Activated CD4-positive, alpha-beta T cell treated with anti-CD3 and anti-CD28 coated beads for 1 hour (primary cell): ENCODE measurements at regions not wholly inside any gene's neighbourhood (a gene's known extent, or its start where the extent isn't known, plus 50 kb on each side); places are given as distances from the start of the nearest gene placed in this dataset.

Experiments used
- DNase-seq: peaks from one replicate; pipeline ENCODE4 v3.0.0-alpha.2; 2020

- no peak for DNase-seq
Measured at GRCh38 chr17:79340333-79341221, 266.0 kb downstream of the ENGASE start.

GRCh38 chr17:79339321-79339720 lies 264.7 kb downstream of the ENGASE start:
- DNase-seq, result no peak

DNA sequence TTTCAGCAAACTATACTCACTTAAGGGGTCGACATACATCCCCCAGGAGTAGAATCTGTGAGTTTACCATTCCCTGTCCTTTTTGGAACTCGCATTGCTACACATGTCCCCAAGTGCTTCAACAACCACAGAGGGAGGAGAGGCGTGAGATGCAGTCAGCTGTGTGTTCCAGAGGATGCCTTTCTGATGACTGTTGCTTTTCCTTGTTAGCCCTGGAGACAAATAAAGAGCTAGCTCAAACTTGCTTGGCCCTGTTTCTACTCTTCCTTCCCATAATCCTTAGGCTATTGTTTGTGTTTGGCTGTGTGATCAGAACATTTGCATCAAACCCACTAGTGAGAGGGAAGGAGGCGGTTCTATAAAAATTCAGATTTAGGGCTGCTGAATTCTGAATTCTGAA lies 264.0 kb downstream of the ENGASE start:
- DNase-seq, result no peak

GRCh38 chr17:79338152-79338551 lies 263.5 kb downstream of the ENGASE start:
- no peak for DNase-seq

GRCh38 chr17:79337053-79337452 lies 262.4 kb downstream of the ENGASE start:
- no peak for DNase-seq

DNA sequence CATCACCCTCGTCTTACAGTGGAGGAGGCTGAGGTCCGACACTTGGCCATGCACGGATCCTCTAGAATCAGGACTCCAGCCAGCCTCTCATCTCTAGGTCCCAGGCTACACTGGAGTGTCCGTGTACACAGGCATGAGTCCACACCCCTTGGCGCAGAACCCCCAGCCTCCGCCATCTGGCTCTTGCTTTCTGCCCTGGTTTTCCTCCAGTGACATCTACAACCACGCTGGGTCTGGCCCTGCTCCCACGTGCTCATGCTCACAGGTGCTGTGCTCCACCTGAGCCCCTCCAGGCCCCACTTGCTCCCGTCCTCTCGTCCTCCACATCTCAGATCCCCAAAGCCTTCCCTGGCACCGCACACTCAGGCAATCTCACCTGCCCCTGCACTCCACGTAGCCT lies 260.8 kb downstream of the ENGASE start:
- no peak for DNase-seq

- no peak for DNase-seq
Measured at GRCh38 chr17:79332011-79332554, 257.5 kb downstream of the ENGASE start.

GRCh38 chr17:79331492-79331891 lies 256.9 kb downstream of the ENGASE start:
- no peak for DNase-seq

DNA sequence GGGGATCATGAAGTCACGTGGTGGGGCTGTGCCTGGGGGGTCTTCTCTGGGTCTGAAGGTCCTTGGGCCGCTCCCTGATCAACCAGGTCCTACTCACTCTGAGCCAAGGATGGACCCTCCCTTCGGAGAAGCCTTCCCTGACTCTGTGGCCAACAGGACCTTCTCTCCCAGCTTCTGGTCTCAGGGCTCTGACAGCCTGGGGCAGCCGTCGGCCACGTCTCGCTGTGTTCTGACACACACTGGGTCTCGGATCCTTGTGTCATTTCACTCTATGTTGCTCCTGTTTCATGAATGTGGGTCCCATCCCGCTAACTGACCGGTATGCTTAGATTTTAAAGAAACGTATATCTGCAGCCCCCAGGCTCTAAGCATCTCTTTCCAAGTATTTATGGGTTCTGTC lies 256.1 kb downstream of the ENGASE start:
- no peak for DNase-seq

DNA sequence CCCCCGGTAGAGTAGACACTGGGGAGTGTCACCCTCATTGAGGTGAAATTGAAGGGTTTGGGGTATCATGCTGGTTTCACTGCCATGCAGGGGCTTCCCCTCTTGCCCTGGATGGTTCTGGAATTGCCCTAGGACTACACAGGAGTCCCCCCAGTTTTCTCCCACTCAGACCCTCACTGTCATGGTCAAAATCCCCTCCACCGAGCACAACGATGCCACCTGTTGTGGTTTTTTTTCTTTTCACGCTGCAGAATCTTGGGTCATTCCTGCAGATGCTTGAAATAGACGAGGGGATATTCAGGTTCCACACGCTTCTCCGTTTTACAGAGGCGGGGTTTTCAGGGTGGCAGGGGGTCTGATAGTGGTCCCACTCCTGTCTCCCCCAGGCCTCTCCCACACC lies 255.6 kb downstream of the ENGASE start:
- no peak for DNase-seq

- no peak for DNase-seq
Measured at GRCh38 chr17:79326814-79327213, 252.2 kb downstream of the ENGASE start.

DNA sequence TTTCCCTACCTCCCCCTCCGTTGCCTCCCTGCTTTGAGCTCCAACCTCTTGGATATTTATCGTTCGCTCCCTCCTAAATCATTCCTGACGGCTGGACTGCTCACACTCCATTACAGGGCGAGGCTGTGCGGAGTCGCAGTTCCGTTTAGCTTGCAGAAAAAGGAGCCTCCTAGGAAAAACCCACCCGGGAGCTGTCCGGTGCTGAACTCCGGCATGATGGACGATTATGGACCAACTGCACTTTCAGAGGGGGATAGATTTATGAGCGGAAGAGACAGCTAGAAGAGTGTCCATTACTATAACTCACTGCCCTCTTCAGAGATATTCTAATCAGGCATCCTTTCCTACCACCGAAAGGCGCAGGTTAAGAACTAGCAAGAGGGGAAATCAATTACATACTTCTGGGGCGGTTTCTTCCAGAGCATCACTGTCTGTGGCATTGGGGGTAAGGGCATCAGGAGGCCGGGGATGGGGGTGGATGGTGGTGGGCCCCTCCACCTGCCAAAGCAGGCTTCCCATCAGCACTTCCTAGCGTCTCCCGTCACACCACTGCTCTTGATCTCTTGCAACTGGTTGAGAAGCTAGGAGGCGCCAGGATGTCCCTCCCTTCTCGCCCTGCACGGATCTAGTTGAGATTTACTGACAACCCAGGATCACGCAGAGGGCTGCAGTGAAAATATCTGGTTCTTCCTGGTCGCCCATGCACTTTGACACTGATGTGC lies 251.2 kb downstream of the ENGASE start:
- DNase-seq, result no peak

DNA sequence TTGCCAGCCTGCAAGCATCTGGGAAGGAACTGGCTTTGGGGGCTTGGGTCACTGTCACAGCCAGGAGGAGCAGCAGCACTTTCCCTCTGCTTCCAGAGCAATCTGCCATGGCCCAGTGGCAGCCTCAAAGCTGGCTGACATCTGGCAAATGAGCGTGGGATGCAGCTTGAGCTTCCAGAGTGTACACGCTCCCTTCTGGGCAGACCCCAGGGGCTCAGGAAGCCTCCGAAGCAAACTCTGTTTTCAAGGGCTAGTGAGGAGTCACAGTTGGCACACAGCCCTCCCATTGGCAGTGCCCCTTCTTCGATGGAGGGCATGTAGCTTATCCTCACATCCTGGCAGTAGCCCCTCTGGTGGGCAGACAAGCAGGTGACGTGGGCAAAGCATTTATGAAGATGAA lies 249.6 kb downstream of the ENGASE start:
- no peak for DNase-seq

DNA sequence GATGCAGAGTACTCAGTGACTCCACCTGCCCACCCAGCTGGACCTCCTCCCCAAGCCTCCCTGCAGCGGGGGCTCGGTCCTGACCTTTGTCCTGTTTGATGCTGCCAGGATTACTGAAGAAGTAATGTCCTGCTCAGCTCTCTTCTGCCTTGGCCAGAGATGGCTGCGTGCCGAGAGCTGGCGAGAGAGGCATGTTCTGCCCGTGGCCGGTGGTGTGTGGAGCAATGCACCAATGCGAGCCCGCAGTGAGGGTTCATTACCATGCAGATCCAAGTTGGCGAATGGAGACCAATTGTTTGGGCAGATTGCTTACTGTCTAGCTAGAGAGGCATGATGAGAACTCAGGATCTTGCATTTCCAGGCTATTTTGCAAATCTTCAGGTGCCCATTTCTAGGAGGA lies 248.9 kb downstream of the ENGASE start:
- DNase-seq, result no peak

DNA sequence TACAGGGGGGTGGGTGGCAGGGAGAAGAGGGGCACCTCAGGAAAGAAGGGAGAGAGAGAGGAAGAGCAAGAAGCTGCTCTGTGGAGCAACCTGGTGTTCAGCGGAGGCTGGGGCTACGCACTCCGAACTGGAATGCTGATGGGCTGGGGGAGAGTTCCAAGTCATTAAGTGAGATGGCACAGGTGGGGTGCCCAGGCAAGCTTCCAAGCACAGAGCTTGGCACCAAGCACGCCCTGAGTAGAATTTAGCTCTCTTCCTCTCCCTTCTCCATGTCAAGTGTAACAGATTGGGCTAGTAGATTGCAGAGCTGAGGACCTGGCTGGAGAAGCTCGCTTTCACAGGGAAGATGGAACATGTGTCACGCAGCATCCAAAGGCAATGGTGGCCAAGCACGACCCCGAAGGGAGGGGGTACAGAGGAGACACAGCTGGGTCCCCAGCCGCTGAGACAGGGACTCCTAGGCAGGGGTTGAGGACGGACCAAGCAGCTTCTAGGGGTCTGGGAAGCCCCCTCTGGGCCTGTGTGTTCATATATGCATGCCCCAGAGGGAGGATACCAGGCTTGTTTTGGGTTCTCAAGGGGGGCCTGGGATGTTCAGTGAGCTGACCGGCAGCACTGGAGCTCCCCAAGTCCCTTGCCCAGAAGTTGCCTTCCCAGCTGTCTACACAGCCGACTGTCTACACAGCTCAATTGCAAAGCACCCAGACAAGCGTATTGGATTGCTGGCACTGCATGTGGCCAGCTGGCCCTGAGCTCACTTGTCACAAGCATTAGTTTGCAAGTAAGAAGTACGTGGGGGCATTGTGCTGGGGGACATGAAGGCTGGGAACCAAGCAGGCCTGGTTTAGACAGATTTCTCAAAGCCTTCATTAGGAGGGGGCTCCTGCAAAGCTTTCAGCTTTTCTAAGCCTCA lies 247.8 kb downstream of the ENGASE start:
- DNase-seq, result no peak

- no peak for DNase-seq
Measured at GRCh38 chr17:79320331-79320730, 245.7 kb downstream of the ENGASE start.

GRCh38 chr17:79317916-79318315 lies 243.3 kb downstream of the ENGASE start:
- DNase-seq, result no peak

- DNase-seq, result no peak
Measured at GRCh38 chr17:79316805-79317204, 242.2 kb downstream of the ENGASE start.

DNA sequence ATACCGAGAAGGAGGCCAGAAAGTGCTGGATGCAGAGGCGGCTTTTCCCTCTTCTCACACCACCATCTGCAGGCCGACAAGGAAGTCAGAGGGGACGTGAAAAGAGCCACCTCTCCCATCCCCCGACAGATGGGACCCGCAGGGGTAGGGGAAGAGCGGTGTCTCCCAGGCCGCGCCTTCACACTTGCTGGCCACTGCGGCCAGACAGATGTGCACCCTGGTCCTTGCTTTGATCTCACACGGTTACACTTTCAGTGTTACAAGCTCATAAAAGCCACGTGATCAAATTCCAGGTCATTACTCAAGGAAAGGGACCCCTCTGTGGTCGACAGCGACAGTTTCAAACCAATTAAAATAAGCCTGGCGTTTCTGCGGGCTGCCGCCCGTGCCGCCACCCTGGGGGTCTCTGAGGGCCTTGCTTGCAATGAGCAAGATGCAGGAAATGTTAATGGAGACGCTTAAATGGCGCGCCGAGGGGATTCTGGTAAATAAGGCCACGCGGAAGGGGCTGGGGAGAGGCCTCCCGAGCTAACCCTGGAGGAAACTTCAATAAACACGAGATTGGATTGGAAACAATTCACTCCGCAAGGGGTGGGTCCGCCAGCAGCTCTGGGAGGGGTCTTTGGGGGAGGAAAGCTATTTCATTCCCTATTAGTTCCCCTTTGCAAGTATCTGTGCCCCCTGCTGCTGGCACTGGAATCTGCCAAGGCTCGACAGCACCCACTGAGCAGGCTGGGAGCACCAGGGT lies 240.9 kb downstream of the ENGASE start:
- DNase-seq, result no peak

DNA sequence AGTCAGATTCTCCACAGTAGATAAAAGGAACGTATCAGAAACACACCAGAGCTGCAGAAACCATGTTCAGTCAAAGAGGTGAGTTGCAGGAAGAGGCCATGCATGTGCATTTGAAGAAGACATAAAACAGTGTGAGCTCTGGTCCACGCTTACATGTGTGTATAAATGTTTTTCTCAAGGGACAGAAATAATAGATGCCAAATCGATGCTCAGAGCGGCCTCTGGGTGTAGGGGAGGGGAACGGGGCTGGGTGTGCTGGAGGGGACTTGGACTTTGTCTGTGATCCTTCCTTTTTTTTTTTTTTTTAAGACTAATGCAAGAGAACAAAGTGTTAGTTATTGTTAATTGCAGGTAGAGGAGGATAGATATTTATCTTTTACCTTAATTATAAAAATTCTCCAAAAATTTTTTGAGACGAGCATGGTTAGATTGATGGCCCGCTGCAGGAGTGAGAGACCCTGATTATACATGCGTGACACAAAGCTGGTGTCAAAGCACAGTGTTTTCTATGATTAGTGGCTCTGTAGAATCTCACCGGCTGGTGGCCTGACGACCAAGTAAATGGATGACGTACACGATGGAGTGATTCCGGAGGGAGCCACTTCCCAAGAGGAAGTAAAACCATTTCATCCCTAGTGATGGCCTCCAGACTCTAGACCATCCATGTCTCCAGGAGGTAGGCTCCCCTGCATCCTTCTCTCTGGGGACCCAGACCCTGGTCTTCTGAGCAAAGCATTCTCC lies 240.2 kb downstream of the ENGASE start:
- no peak for DNase-seq

DNA sequence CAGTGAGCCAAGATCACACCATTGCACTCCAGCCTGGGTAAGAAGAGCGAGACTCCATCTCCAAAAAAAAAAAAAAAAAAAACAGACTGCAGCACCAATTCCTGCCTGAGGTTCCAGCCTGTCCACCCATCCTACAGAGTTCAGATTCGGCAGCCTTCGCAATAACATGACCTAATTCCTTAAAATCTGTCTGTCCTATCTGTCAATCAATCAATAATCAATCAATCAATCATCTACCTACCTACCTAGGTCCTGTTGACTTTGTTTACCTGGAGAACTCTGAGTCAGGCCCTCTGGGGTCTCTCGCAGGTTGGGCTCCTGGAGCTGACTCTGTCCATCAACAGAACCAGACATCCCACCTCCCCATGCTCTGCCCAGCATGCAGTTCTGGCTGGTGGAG lies 236.7 kb downstream of the ENGASE start:
- DNase-seq, result no peak
